K562 (cell line): ENCODE measurements at regions not wholly inside any gene's neighbourhood (a gene's known extent, or its start where the extent isn't known, plus 50 kb on each side); places are given as distances from the start of the nearest gene placed in this dataset.

ENCODE experiments used
- ATAC-seq: fragments of 200-7000 bp; cut with Tn5 transposase; 3 replicates; pipeline ENCODE4 v1.9.1; 2020; ENCODE audit warnings: moderate library complexity
- BruUV-seq: library from RNA; stranded (reverse); fragments of 400-500 nt; replicated peaks from 2 replicates; lab custom pipeline; 2021; lab: Mats Ljungman, UMichigan
- CTCF ChIA-PET: fragments of 300-600 bp; formaldehyde crosslinking; extraction: SDS; loops from one replicate; lab custom pipeline; 2021; ENCODE audit warnings: low intra/inter-chr PET ratio; lab: Yijun Ruan, JAX
- POLR2A ChIA-PET: fragments of 300-600, 350-650 bp; sonication (Branson Sonifier 250); formaldehyde crosslinking; extraction: SDS; loops from one replicate; lab custom pipeline; 2021; ENCODE audit warnings: antibody characterized with exemption, inconsistent platforms; lab: Yijun Ruan, JAX
- DNase-seq, 4 experiments: peaks; one replicate each; pipeline versions ENCODE4 v3.0.0 to v3.0.0-alpha.2; 2011 to 2018; ENCODE audit warnings: low spot score in 3 of 4, mixed read lengths in 3 of 4; ENCODE audit errors: extremely low read depth in 1 of 4
- FAIRE-seq: peaks from 2 replicates; lab custom pipeline; 2011; peaks lifted over from hg19 to GRCh38; lab: Jason Lieb, UNC
- H2AFZ ChIP-seq: 2 replicates; pipeline ENCODE4 v1.6.0; 2011; ENCODE audit warnings: low read depth, low read length, control low read depth, inconsistent platforms
- H3K27ac ChIP-seq: fragments of 200-600 bp; 3 replicates; pipeline ENCODE4 v1.8.0; 2011; ENCODE audit warnings: low read depth, mild to moderate bottlenecking, control low read depth, inconsistent platforms, low read length, moderate library complexity, mixed read lengths; ENCODE audit errors: extremely low read depth
- H3K27me3 ChIP-seq, 2 experiments: fragments of 300-600 bp in 1 of 2; 2 replicates in 1 of 2; 3 replicates in 1 of 2; pipeline versions ENCODE4 v1.6.0 to v1.8.0; 2011; ENCODE audit warnings: inconsistent platforms in 2 of 2, low read length in 2 of 2, mild to moderate bottlenecking in 1 of 2, mixed read lengths in 1 of 2, moderate library complexity in 1 of 2; ENCODE audit not compliant: control insufficient read depth in 2 of 2, insufficient read depth in 2 of 2
- H3K36me3 ChIP-seq: fragments of 300-600 bp; 3 replicates; pipeline ENCODE4 v1.8.0; 2011; ENCODE audit warnings: mild to moderate bottlenecking, low read length, inconsistent platforms; ENCODE audit not compliant: control insufficient read depth, insufficient read depth
- H3K4me1 ChIP-seq, 2 experiments: fragments of 200-600 bp in 1 of 2; replicated peaks in 1 of 2; 2 replicates in 1 of 2; 3 replicates in 1 of 2; pipeline versions ENCODE4 v1.5.1 to v1.8.0; 2011; ENCODE audit warnings: inconsistent platforms in 2 of 2, low read length in 2 of 2, mild to moderate bottlenecking in 1 of 2, mixed read lengths in 1 of 2, moderate library complexity in 1 of 2; ENCODE audit not compliant: control insufficient read depth in 2 of 2, insufficient read depth in 2 of 2
- H3K4me2 ChIP-seq: 2 replicates; pipeline ENCODE4 v1.6.1; 2011; ENCODE audit warnings: low read length, control low read depth, inconsistent platforms, mixed read lengths; ENCODE audit not compliant: insufficient read depth
- H3K4me3 ChIP-seq: fragments of 200-600 bp; sonication (generic), shearing (Covaris generic); 2 replicates; pipeline ENCODE4 v1.5.1; 2016; ENCODE audit warnings: control low read depth, inconsistent platforms
- H3K79me2 ChIP-seq: fragments of 200-600 bp; 3 replicates; pipeline ENCODE4 v1.8.0; 2011; ENCODE audit warnings: low read length, inconsistent platforms; ENCODE audit not compliant: control insufficient read depth, insufficient read depth
- H3K9ac ChIP-seq, 2 experiments: 2 replicates each; pipeline versions ENCODE4 v1.6.0 to v1.6.1; 2011; ENCODE audit warnings: low read depth in 2 of 2, low read length in 2 of 2, control low read depth in 1 of 2, inconsistent platforms in 1 of 2, mild to moderate bottlenecking in 1 of 2, mixed read lengths in 1 of 2; ENCODE audit not compliant: insufficient read depth in 1 of 2
- H3K9me1 ChIP-seq: one replicate; pipeline ENCODE4 v1.6.0; 2011; ENCODE audit warnings: inconsistent platforms, mild to moderate bottlenecking, low read length, moderate library complexity; ENCODE audit not compliant: control insufficient read depth, insufficient read depth
- H3K9me3 ChIP-seq: replicated peaks from 2 replicates; pipeline ENCODE4 v1.5.1; 2011; ENCODE audit warnings: low read depth, low read length, inconsistent platforms; ENCODE audit not compliant: control insufficient read depth, insufficient read depth
- H4K20me1 ChIP-seq: replicated peaks from 2 replicates; pipeline ENCODE4 v1.6.1; 2011; ENCODE audit warnings: low read length, inconsistent platforms, mixed read lengths; ENCODE audit not compliant: control insufficient read depth, insufficient read depth
- ARID1B ChIP-seq: fragments of 450-650 bp; IDR thresholded peaks from 2 replicates; pipeline ENCODE4 v1.6.1; 2016; ENCODE audit warnings: antibody characterized with exemption, mild to moderate bottlenecking, inconsistent platforms
- CBFA2T3 ChIP-seq: fragments of 450-650 bp; IDR thresholded peaks from 2 replicates; pipeline ENCODE4 v1.6.1; 2017
- FOXJ2 ChIP-seq: fragments of 200-800 bp; sonication (Bioruptor generic); IDR thresholded peaks from 2 replicates; pipeline ENCODE4 v1.6.1; 2016; ENCODE audit warnings: missing genetic modification characterization, missing compliant biosample characterization
- KDM5B ChIP-seq: fragments of 200-600 bp; sonication (generic); IDR thresholded peaks from 2 replicates; pipeline ENCODE4 v1.6.1; 2012; ENCODE audit warnings: low read depth, mild to moderate bottlenecking, moderate library complexity, low read length, control low read depth, inconsistent platforms; ENCODE audit not compliant: insufficient replicate concordance
- KLF10 ChIP-seq: fragments of 250-450 bp; sonication (Bioruptor Pico); IDR thresholded peaks from 2 replicates; pipeline ENCODE4 v1.6.1; 2021; ENCODE audit warnings: matching md5 sums
- MAZ ChIP-seq, 2 experiments: fragments of 450-650 bp in 1 of 2; sonication (generic) in 1 of 2; formaldehyde crosslinking; IDR thresholded peaks in 1 of 2; conservative IDR thresholded peaks in 1 of 2; 2 replicates each; pipeline versions ENCODE4 v1.4.0 to v1.5.0; 2020; ENCODE audit warnings: mild to moderate bottlenecking in 1 of 2, missing genetic modification reagents in 1 of 2
- MTA2 ChIP-seq: fragments of 450-650 bp; IDR thresholded peaks from 2 replicates; pipeline ENCODE4 v1.6.1; 2016; ENCODE audit warnings: low read depth
- SIN3B ChIP-seq: fragments of 450-650 bp; IDR thresholded peaks from 2 replicates; pipeline ENCODE4 v1.6.1; 2017; ENCODE audit warnings: low read depth, mild to moderate bottlenecking, moderate library complexity
- TAL1 ChIP-seq: fragments of 450-650 bp; IDR thresholded peaks from 2 replicates; pipeline ENCODE4 v1.6.1; 2016; ENCODE audit warnings: mild to moderate bottlenecking
- TCFL5 ChIP-seq: fragments of 250-450 bp; sonication (Bioruptor Pico); conservative IDR thresholded peaks from 2 replicates; pipeline ENCODE4 v1.6.1; 2021; ENCODE audit warnings: mild to moderate bottlenecking, moderate library complexity, matching md5 sums
- TEAD4 ChIP-seq, 2 experiments: sonication (generic) in 1 of 2; formaldehyde crosslinking in 1 of 2; IDR thresholded peaks; 2 replicates each; pipeline versions ENCODE4 v1.6.1 to v1.8.0; 2012 to 2022; ENCODE audit warnings: borderline replicate concordance in 1 of 2, inconsistent platforms in 1 of 2, low read length in 1 of 2, mild to moderate bottlenecking in 1 of 2, missing genetic modification reagents in 1 of 2
- ZBTB1 ChIP-seq: sonication (generic); formaldehyde crosslinking; IDR thresholded peaks from 2 replicates; pipeline ENCODE4 v1.8.1; 2023; ENCODE audit warnings: missing genetic modification reagents, low read depth, mild to moderate bottlenecking, borderline replicate concordance
- ZNF146 ChIP-seq: IDR thresholded peaks from one replicate; pipeline ENCODE4 v1.6.1; 2018; ENCODE audit warnings: missing compliant biosample characterization; ENCODE audit not compliant: unreplicated experiment
- ZNF561 ChIP-seq: fragments of 450-650 bp; formaldehyde crosslinking; conservative IDR thresholded peaks from 2 replicates; pipeline ENCODE4 v1.4.0; 2020; ENCODE audit warnings: mild to moderate bottlenecking, moderate library complexity
- ZNF717 ChIP-seq: fragments of 250-450 bp; sonication (Bioruptor Pico); IDR thresholded peaks from 2 replicates; pipeline ENCODE4 v1.5.0; 2021
- WGBS: fragments of 100-300 bp; shearing (Covaris generic); methylation state at CpG from one replicate; pipeline ENCODE4 v1.1.6; 2016; ENCODE audit warnings: low coverage, mixed read lengths; ENCODE audit not compliant: insufficient coverage; ENCODE audit errors: missing lambda C conversion rate; 5-methylcytosine and 5-hydroxymethylcytosine counted together
- in situ Hi-C: fragments of 300-500 bp; cut with MboI; formaldehyde crosslinking; loops from 4 replicates; pipeline ENCODE4 v1.15.0; 2018; ENCODE audit warnings: inconsistent platforms, mixed read lengths
- intact Hi-C: fragments of 100-400 bp; cut with micrococcal nuclease; formaldehyde crosslinking; loops from 2 replicates; pipeline ENCODE4 v1.14.2; 2022
- TF ChIP-seq, protein P1 (sequence below): IDR thresholded peaks from 2 replicates; pipeline ENCODE4 v1.6.1; 2011; ENCODE audit warnings: borderline replicate concordance, low read depth, mild to moderate bottlenecking, moderate library complexity, low read length; ENCODE audit not compliant: insufficient read depth, poor library complexity, severe bottlenecking

DNA sequence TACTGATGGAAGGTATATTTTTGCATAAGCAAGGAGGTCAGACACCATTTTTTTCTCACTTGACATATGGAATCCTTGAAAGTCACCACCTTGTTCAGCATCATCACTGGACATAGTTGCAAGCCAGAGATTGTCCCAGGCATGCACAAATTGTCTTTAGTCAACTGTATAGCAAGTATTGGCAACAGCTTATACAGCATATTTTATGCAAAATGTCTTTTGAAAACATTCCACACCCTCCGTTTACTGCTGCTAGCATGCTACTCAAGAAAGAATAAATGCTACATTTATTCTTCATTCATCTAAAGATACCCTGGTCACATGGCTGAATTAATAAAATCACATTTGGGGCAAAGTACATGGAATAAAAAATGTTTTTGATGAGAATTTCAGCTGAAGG lies 168.5 kb upstream of the DCBLD2 start:
- BruUV-seq: no TSS peak
- no peak for FAIRE-seq
- Histone ChIP-seq H2AFZ (no peak overlapping the region), H3K27me3 (no peaks in the 10 kb centered on the region), H3K4me1 (no peaks in the 10 kb centered on the region), H3K9ac (no peak overlapping the region), H4K20me1 (no peaks in the 10 kb centered on the region), H3K4me2 (no peak overlapping the region), H3K4me3 (no peak overlapping the region)
- DNase-seq: no peak
- POLR2A ChIA-PET: no interaction called here
- TF ChIP-seq KLF10 (no peak), ZNF146 (no peak), KDM5B (no peak), ZNF717 (no peak), ZNF561 (CRISPR knock-in tag) (no peak)
- TF ChIP-seq, all 486 proteins: peak for 0
- CTCF ChIA-PET: no interaction called here
- in situ Hi-C loops: no loop called here
- 9% methylated on average over 1 of the region's 1 CpG for WGBS
- Histone ChIP-seq H3K9me1 (no peaks in the 10 kb centered on the region), H3K9me3 (no peaks in the 10 kb centered on the region), H3K79me2 (no peaks in the 10 kb centered on the region), H3K36me3 (no peaks in the 10 kb centered on the region), H3K27ac (no peak overlapping the region)
- intact Hi-C loops: no loop called here
- no peak for ATAC-seq

DNA sequence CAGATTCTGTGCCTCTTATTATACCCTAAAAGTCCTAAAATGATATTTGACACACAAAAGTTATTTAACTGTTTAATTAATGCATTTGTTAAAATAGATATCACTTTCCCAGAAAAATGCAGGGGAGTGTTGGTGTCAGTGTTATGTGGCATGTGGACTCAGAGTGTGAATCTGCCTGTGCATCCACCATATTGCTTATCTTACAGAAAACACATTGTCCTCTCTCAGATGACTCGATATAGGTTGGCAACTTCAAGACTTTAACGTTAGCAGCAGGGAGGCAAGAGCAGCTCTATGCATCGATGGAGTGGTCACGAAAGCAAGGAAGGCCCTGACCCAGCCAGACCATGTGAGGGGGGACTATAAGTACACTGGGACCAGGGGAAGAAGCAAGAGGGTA lies 165.4 kb upstream of the DCBLD2 start:
- no peaks in the 10 kb centered on the region for H3K9me3 ChIP-seq
- no peak overlapping the region for H3K9ac ChIP-seq
- H4K20me1 ChIP-seq: no peaks in the 10 kb centered on the region
- CTCF ChIA-PET: no interaction called here
- H3K4me2 ChIP-seq: no peak overlapping the region
- H3K9me1 ChIP-seq: no peaks in the 10 kb centered on the region
- H3K36me3 ChIP-seq: no peaks in the 10 kb centered on the region
- no peak overlapping the region for H2AFZ ChIP-seq
- DNase-seq: peak in 2 of 4 experiments; percentile 2 to 4
- WGBS: 0% methylated on average over 4 of the region's 4 CpGs
- no peaks in the 10 kb centered on the region for H3K4me1 ChIP-seq
- no peaks in the 10 kb centered on the region for H3K27me3 ChIP-seq
- intact Hi-C loops (no loop called here), in situ Hi-C loops (no loop called here)
- FAIRE-seq: no peak
- no peak overlapping the region for H3K27ac ChIP-seq
- no peaks in the 10 kb centered on the region for H3K79me2 ChIP-seq
- ATAC-seq: no peak
- no TSS peak for BruUV-seq
- POLR2A ChIA-PET: no interaction called here
- no peak overlapping the region for H3K4me3 ChIP-seq
- no peak for TF ChIP-seq ZBTB1
- TF ChIP-seq MTA2: peak; percentile 33; the same call in 1 of the 2 replicates
- peak; percentile 55; the same call in 1 of the 2 replicates for TF ChIP-seq TEAD4 (IDR thresholded peaks at IDR 0.05; ENCODE audit: low read length)
- no peak for TF ChIP-seq TEAD4 (CRISPR knock-in tag; IDR thresholded peaks at IDR 0.05; ENCODE audit: borderline replicate concordance)
- TF ChIP-seq ARID1B: peak; percentile 68
- TF ChIP-seq CBFA2T3: peak; percentile 51; the same call in 1 of the 2 replicates
- TF ChIP-seq TAL1: peak; percentile 46; the same call in 1 of the 2 replicates
- TF ChIP-seq SIN3B: no peak
- no peak for TF ChIP-seq MAZ (CRISPR knock-in tag; conservative IDR thresholded peaks at IDR 0.05 in 1 of 2, IDR thresholded peaks at IDR 0.05 in 1 of 2)
- TF ChIP-seq, protein P1, sequence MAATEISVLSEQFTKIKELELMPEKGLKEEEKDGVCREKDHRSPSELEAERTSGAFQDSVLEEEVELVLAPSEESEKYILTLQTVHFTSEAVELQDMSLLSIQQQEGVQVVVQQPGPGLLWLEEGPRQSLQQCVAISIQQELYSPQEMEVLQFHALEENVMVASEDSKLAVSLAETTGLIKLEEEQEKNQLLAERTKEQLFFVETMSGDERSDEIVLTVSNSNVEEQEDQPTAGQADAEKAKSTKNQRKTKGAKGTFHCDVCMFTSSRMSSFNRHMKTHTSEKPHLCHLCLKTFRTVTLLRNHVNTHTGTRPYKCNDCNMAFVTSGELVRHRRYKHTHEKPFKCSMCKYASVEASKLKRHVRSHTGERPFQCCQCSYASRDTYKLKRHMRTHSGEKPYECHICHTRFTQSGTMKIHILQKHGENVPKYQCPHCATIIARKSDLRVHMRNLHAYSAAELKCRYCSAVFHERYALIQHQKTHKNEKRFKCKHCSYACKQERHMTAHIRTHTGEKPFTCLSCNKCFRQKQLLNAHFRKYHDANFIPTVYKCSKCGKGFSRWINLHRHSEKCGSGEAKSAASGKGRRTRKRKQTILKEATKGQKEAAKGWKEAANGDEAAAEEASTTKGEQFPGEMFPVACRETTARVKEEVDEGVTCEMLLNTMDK: no peak
- no peak for TF ChIP-seq TCFL5 (CRISPR knock-in tag)
- TF ChIP-seq FOXJ2 (tag): no peak
